H1 (cell line): ENCODE measurements at regions not wholly inside any gene's neighbourhood (a gene's known extent, or its start where the extent isn't known, plus 50 kb on each side); places are given as distances from the start of the nearest gene placed in this dataset.

Experiments used
- CBX5 ChIP-seq: fragments of 300-800, 300-1000 bp; sonication (generic); IDR thresholded peaks from 2 replicates; pipeline ENCODE4 v1.7.1; 2016; ENCODE audit warnings: antibody characterized with exemption, low read length, low read depth
- CHD7 ChIP-seq: fragments of 300-600 bp; sonication (generic); IDR thresholded peaks from 2 replicates; pipeline ENCODE4 v1.7.1; 2012; ENCODE audit warnings: low read length, moderate library complexity, mild to moderate bottlenecking, inconsistent platforms; ENCODE audit not compliant: insufficient replicate concordance
- POU5F1 ChIP-seq: IDR thresholded peaks from 2 replicates; pipeline ENCODE4 v1.6.1; 2011; ENCODE audit warnings: low read depth, mild to moderate bottlenecking, low read length, moderate library complexity

- TF ChIP-seq CHD7 (no peak), CBX5 (no peak), POU5F1 (no peak)
Observed at GRCh38 chr14:65297744-65298143, 114.8 kb upstream of the FUT8 start (continued).
